ENCODE measurements at regions not wholly inside any gene's neighbourhood (a gene's known extent, or its start where the extent isn't known, plus 50 kb on each side); places are given as distances from the start of the nearest gene placed in this dataset.
A peak's percentile ranks its signal among the peaks of the same experiment; 100 is the strongest.
"Not testable (repeated sequence)": the region's sequence is repeated elsewhere in the genome, so short reads cannot be mapped to it uniquely, and the experiment has no call there.

- DNase-seq = no peak
Measured at GRCh38 chr3:33957176-33957575, 158.7 kb downstream of the PDCD6IP start.

GRCh38 chr3:33958661-33959060, 160.2 kb downstream of the PDCD6IP start:
- DNase-seq = no peak

GRCh38 chr3:33962396-33962795, 164.0 kb downstream of the PDCD6IP start:
- no peak for DNase-seq

GRCh38 chr3:33970180-33970579, 171.8 kb downstream of the PDCD6IP start:
- not testable (repeated sequence) for DNase-seq

GRCh38 chr3:33971055-33971454, 172.6 kb downstream of the PDCD6IP start:
- DNase-seq = no peak

GRCh38 chr3:33975463-33975862, 177.0 kb downstream of the PDCD6IP start:
- DNase-seq = no peak

GRCh38 chr3:33977227-33977626, 178.8 kb downstream of the PDCD6IP start:
- no peak for DNase-seq

- DNase-seq = peak in 1 of 2 donors; percentile 2
Measured at GRCh38 chr3:33980252-33980651, 181.8 kb downstream of the PDCD6IP start.

- no peak for DNase-seq
Measured at GRCh38 chr3:33982269-33982798, 183.9 kb downstream of the PDCD6IP start.

GRCh38 chr3:33982949-33983348, 184.5 kb downstream of the PDCD6IP start:
- not testable (repeated sequence) for DNase-seq

GRCh38 chr3:33989229-33989628, 190.8 kb downstream of the PDCD6IP start:
- no peak for DNase-seq

GRCh38 chr3:33991673-33992072, 193.2 kb downstream of the PDCD6IP start:
- no peak for DNase-seq

- DNase-seq = no peak
Measured at GRCh38 chr3:33993631-33994030, 195.2 kb downstream of the PDCD6IP start.

GRCh38 chr3:33994568-33994967, 196.1 kb downstream of the PDCD6IP start:
- no peak for DNase-seq

GRCh38 chr3:34000301-34000700, 201.9 kb downstream of the PDCD6IP start:
- no peak for DNase-seq

GRCh38 chr3:34001022-34001421, 202.6 kb downstream of the PDCD6IP start:
- no peak for DNase-seq

- no peak for DNase-seq
Measured at GRCh38 chr3:34001990-34002389, 203.6 kb downstream of the PDCD6IP start.

GRCh38 chr3:34002569-34003100, 204.2 kb downstream of the PDCD6IP start:
- DNase-seq = no peak

GRCh38 chr3:34005886-34006285, 207.5 kb downstream of the PDCD6IP start:
- no peak for DNase-seq

- DNase-seq = no peak
Measured at GRCh38 chr3:34008191-34008590, 209.8 kb downstream of the PDCD6IP start.

GRCh38 chr3:34008836-34009809, 210.7 kb downstream of the PDCD6IP start:
- DNase-seq = no peak

- no peak for DNase-seq
Measured at GRCh38 chr3:34011171-34012101, 213.0 kb downstream of the PDCD6IP start.

- DNase-seq = no peak
Measured at GRCh38 chr3:34012102-34012461, 213.7 kb downstream of the PDCD6IP start.
